Activated T-cell treated with anti-CD3 and anti-CD28 coated beads, Interleukin-2, amount 50 U/mL, for 48 hours (primary cell): ENCODE measurements at regions not wholly inside any gene's neighbourhood (a gene's known extent, or its start where the extent isn't known, plus 50 kb on each side); places are given as distances from the start of the nearest gene placed in this dataset.

Experiments
- DNase-seq, 2 experiments: peaks; one replicate each; pipeline ENCODE4 v3.0.0-alpha.2; 2020

- DNase-seq: no peak
Measured at GRCh38 chr6:130771741-130772140, 55.5 kb upstream of the SMLR1 start.

DNA sequence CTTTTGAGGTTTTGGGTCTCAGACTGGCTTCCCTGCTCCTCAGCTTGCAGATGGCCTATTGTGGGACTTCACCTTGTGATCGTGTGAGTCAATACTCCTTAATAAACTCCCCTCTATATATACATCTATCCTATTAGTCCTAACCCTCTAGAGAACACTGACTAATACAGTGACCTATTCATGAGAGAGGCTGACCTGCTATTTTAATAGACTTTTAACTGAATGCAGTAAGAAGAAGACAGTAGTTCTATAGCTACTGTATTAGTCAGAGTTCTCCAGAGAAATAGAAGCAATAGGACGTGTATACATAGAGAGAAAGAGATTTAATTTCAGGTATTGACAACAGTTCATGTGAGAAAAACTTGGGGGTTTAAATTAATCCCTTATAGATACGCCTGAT lies 53.3 kb upstream of the SMLR1 start:
- DNase-seq: no peak

DNA sequence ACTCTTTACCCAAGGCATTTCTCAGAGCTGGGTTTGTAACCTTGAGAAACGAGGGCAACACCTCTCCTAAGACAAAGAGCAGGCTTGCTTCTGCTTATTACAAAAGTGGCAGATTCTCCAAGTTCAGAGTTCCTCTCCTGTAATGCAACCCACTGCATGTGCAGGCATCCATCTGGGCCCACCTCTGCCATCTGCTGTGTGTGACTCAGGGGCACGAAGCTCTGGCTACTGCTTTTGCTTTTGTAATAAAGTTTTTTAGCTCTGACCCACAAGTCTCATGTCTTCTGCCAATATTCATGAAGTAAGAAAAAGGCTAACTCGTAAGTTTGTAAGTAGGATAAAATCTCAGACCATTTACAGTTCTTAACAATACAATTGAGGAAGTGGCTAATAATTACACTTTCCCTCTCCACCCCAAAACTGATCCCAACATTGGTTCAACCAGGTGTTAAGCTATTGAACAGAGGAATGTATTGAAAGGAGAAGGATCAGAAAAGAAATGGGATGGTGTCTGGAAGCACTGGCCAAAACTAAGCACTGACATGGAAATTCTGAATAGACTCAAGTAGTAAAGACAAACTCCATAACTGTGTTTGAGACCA lies 51.7 kb upstream of the SMLR1 start:
- no peak for DNase-seq

DNA sequence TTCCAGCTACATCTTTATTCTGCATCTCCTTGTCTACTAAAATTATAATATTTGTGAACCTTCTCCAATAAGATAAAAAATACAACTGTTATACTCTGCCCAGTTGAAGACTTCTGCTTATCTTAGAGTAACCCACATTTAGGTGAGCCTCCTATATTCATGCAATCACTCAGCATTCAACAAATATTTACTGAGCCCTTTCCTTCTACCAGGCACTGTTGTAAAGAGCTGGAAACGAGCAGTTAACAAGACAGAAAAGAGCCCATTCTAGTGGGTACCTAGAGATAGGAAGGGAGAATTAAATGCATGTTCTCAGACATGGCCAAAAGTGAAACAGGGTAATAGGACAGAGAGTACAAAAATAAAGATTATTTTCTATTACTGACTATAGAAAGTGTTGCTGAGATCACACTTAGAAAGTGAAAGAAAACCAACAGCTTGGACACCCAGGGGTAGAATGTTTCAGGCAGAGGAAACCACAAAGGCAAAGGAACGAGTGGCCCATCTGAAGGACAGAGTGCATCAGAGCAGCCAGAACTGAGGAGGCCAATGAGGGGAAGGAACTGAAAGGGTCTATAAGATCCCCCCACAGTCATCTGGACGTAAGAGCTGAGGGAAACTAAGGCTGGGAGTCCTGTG lies 50.8 kb upstream of the SMLR1 start:
- DNase-seq: no peak
